SH-SY5Y (cell line): ENCODE measurements at regions not wholly inside any gene's neighbourhood (a gene's known extent, or its start where the extent isn't known, plus 50 kb on each side); places are given as distances from the start of the nearest gene placed in this dataset.

Experiments
- GATA2 ChIP-seq: IDR thresholded peaks from 2 replicates; pipeline ENCODE4 v1.6.1; 2011; ENCODE audit warnings: mild to moderate bottlenecking, low read depth, low read length
- GATA3 ChIP-seq: IDR thresholded peaks from 2 replicates; pipeline ENCODE4 v1.6.1; 2011; ENCODE audit warnings: low read depth, mild to moderate bottlenecking, low read length, moderate library complexity

- TF ChIP-seq GATA2 (no peak), GATA3 (no peak)
Measured at GRCh38 chr7:126378642-126379041, 874.1 kb downstream of the GRM8 start.

GRCh38 chr7:126370038-126370668 is 882.6 kb downstream of the GRM8 start:
- no peak for TF ChIP-seq GATA2
- no peak for TF ChIP-seq GATA3

GRCh38 chr7:126362746-126363145 is 890.0 kb downstream of the GRM8 start:
- no peak for TF ChIP-seq GATA3
- no peak for TF ChIP-seq GATA2

GRCh38 chr7:126361183-126361582 is 891.6 kb downstream of the GRM8 start:
- no peak for TF ChIP-seq GATA2
- TF ChIP-seq GATA3, result peak; percentile 64; the same call in 1 of the 2 replicates

GRCh38 chr7:126339813-126340212 is 912.9 kb downstream of the GRM8 start:
- TF ChIP-seq GATA2 (peak; percentile 65), GATA3 (peak; percentile 57)

GRCh38 chr7:126305671-126306070 is 947.1 kb downstream of the GRM8 start:
- no peak for TF ChIP-seq GATA2

GRCh38 chr7:126303926-126304325 is 948.8 kb downstream of the GRM8 start:
- TF ChIP-seq GATA2 (no peak), GATA3 (no peak)

- TF ChIP-seq GATA3 (no peak), GATA2 (no peak)
Measured at GRCh38 chr7:126302639-126303038, 950.1 kb downstream of the GRM8 start.

GRCh38 chr7:126286317-126286716 is 966.4 kb downstream of the GRM8 start:
- TF ChIP-seq GATA3 (no peak), GATA2 (no peak)

GRCh38 chr7:126236261-126236660 is 1016.5 kb downstream of the GRM8 start:
- TF ChIP-seq GATA3 (no peak), GATA2 (no peak)

- no peak for TF ChIP-seq GATA3
- TF ChIP-seq GATA2, result no peak
Measured at GRCh38 chr7:126228356-126229061, 1024.2 kb downstream of the GRM8 start.

- no peak for TF ChIP-seq GATA2
- peak; percentile 39; the same call in 1 of the 2 replicates for TF ChIP-seq GATA3
Measured at GRCh38 chr7:126227643-126228042, 1025.1 kb downstream of the GRM8 start.

GRCh38 chr7:126227055-126227454 is 1025.7 kb downstream of the GRM8 start:
- TF ChIP-seq GATA3, result no peak
- no peak for TF ChIP-seq GATA2

- no peak for TF ChIP-seq GATA2
- TF ChIP-seq GATA3, result no peak
Measured at GRCh38 chr7:126223729-126224128, 1029.0 kb downstream of the GRM8 start.

GRCh38 chr7:126222782-126223181 is 1030.0 kb downstream of the GRM8 start:
- TF ChIP-seq GATA2 (no peak), GATA3 (no peak)
